ENCODE measurements at regions not wholly inside any gene's neighbourhood (a gene's known extent, or its start where the extent isn't known, plus 50 kb on each side); places are given as distances from the start of the nearest gene placed in this dataset.

- no peak for DNase-seq
Measured at GRCh38 chr6:138580040-138580439, 80.7 kb upstream of the NHSL1 start.

GRCh38 chr6:138580801-138581200 is 81.5 kb upstream of the NHSL1 start:
- no peak for DNase-seq

GRCh38 chr6:138582573-138582972 is 83.3 kb upstream of the NHSL1 start:
- DNase-seq = no peak

GRCh38 chr6:138586638-138587037 is 87.3 kb upstream of the NHSL1 start:
- no peak for DNase-seq

- peak; percentile 61 for DNase-seq
Measured at GRCh38 chr6:138588805-138589434, 89.6 kb upstream of the NHSL1 start.

GRCh38 chr6:138590796-138591709 is 91.8 kb upstream of the NHSL1 start:
- peak; percentile 58 for DNase-seq

- DNase-seq = peak; percentile 92
Measured at GRCh38 chr6:138592749-138593123, 93.4 kb upstream of the NHSL1 start.

- peak; percentile 93 for DNase-seq
Measured at GRCh38 chr6:138593124-138593877, 94.0 kb upstream of the NHSL1 start.

GRCh38 chr6:138593909-138594757 is 94.8 kb upstream of the NHSL1 start:
- DNase-seq = no peak

GRCh38 chr6:138594758-138595140 is 95.5 kb upstream of the NHSL1 start:
- no peak for DNase-seq

GRCh38 chr6:138596126-138596525 is 96.8 kb upstream of the NHSL1 start:
- no peak for DNase-seq

- DNase-seq = no peak
Measured at GRCh38 chr6:138596591-138596990, 97.3 kb upstream of the NHSL1 start.

GRCh38 chr6:138597336-138597735 is 98.0 kb upstream of the NHSL1 start:
- DNase-seq = no peak

- DNase-seq = no peak
Measured at GRCh38 chr6:138598562-138599173, 99.4 kb upstream of the NHSL1 start.

GRCh38 chr6:138600261-138600660 is 101.0 kb upstream of the NHSL1 start:
- DNase-seq = no peak

- DNase-seq = no peak
Measured at GRCh38 chr6:138600726-138601125, 101.4 kb upstream of the NHSL1 start.

- DNase-seq = no peak
Measured at GRCh38 chr6:138601128-138601527, 101.8 kb upstream of the NHSL1 start.

- no peak for DNase-seq
Measured at GRCh38 chr6:138605958-138606357, 106.7 kb upstream of the NHSL1 start.

GRCh38 chr6:138607478-138608433 is 108.5 kb upstream of the NHSL1 start:
- DNase-seq = no peak

GRCh38 chr6:138608896-138609295 is 109.6 kb upstream of the NHSL1 start:
- no peak for DNase-seq
